Astrocyte (in vitro differentiated cells and primary cell): ENCODE measurements at regions not wholly inside any gene's neighbourhood (a gene's known extent, or its start where the extent isn't known, plus 50 kb on each side); places are given as distances from the start of the nearest gene placed in this dataset.

Source experiments
- DNase-seq: peaks from one replicate; pipeline ENCODE4 v3.0.0-alpha.2; 2010; ENCODE audit warnings: low read depth
- FAIRE-seq: peaks from 2 replicates; lab custom pipeline; 2011; peaks lifted over from hg19 to GRCh38; lab: Jason Lieb, UNC
- H2AFZ ChIP-seq: 2 replicates; pipeline ENCODE4 v1.6.0; 2012; ENCODE audit warnings: low read depth, low read length, inconsistent platforms
- H3K27ac ChIP-seq: 2 replicates; pipeline ENCODE4 v1.5.1; 2011; ENCODE audit warnings: low read depth, low read length, inconsistent platforms
- H3K27me3 ChIP-seq: 2 replicates; pipeline ENCODE4 v1.6.0; 2011; ENCODE audit warnings: low read length, inconsistent platforms; ENCODE audit not compliant: insufficient read depth
- H3K36me3 ChIP-seq: 2 replicates; pipeline ENCODE4 v1.5.1; 2011; ENCODE audit warnings: low read length, inconsistent platforms; ENCODE audit not compliant: insufficient read depth
- H3K4me1 ChIP-seq: 2 replicates; pipeline ENCODE4 v1.5.1; 2011; ENCODE audit warnings: low read length, inconsistent platforms; ENCODE audit not compliant: insufficient read depth
- H3K4me2 ChIP-seq: 2 replicates; pipeline ENCODE4 v1.6.0; 2012; ENCODE audit warnings: low read length, inconsistent platforms
- H3K4me3 ChIP-seq: 2 replicates; pipeline ENCODE4 v1.5.1; 2011; ENCODE audit warnings: low read depth, mild to moderate bottlenecking, low read length, inconsistent platforms; ENCODE audit not compliant: insufficient read depth
- H3K79me2 ChIP-seq: 2 replicates; pipeline ENCODE4 v1.6.0; 2012; ENCODE audit warnings: mild to moderate bottlenecking, low read length, inconsistent platforms; ENCODE audit not compliant: insufficient read depth
- H3K9ac ChIP-seq: 2 replicates; pipeline ENCODE4 v1.6.0; 2012; ENCODE audit warnings: mild to moderate bottlenecking, low read length, inconsistent platforms
- H3K9me3 ChIP-seq: 2 replicates; pipeline ENCODE4 v1.5.1; 2012; ENCODE audit warnings: low read depth, mild to moderate bottlenecking, low read length, inconsistent platforms; ENCODE audit not compliant: insufficient read depth
- H4K20me1 ChIP-seq: 2 replicates; pipeline ENCODE4 v1.6.0; 2012; ENCODE audit warnings: low read length, inconsistent platforms; ENCODE audit not compliant: insufficient read depth
- H3K27ac Mint-ChIP-seq: one replicate; pipeline ENCODE4 v1.8.0; 2021; ENCODE audit warnings: mild to moderate bottlenecking, mixed read lengths; ENCODE audit not compliant: unreplicated experiment
- H3K27me3 Mint-ChIP-seq: one replicate; pipeline ENCODE4 v1.8.0; 2021; ENCODE audit warnings: low read depth, mixed read lengths; ENCODE audit not compliant: unreplicated experiment
- H3K36me3 Mint-ChIP-seq: one replicate; pipeline ENCODE4 v1.8.0; 2021; ENCODE audit warnings: low read depth, mixed read lengths; ENCODE audit not compliant: unreplicated experiment
- H3K4me1 Mint-ChIP-seq: one replicate; pipeline ENCODE4 v1.8.0; 2021; ENCODE audit warnings: low read depth, mixed read lengths; ENCODE audit not compliant: unreplicated experiment
- H3K4me3 Mint-ChIP-seq: one replicate; pipeline ENCODE4 v1.8.0; 2021; ENCODE audit warnings: mild to moderate bottlenecking, moderate library complexity, mixed read lengths; ENCODE audit not compliant: unreplicated experiment
- H3K9me3 Mint-ChIP-seq: one replicate; pipeline ENCODE4 v1.8.0; 2021; ENCODE audit warnings: mild to moderate bottlenecking, mixed read lengths; ENCODE audit not compliant: unreplicated experiment
- EZH2 ChIP-seq: IDR thresholded peaks from 2 replicates; pipeline ENCODE4 v1.6.1; 2012; ENCODE audit warnings: mild to moderate bottlenecking, low read length, inconsistent platforms; ENCODE audit not compliant: insufficient read depth
- TF ChIP-seq, protein P1 (sequence below): IDR thresholded peaks from 2 replicates; pipeline ENCODE4 v1.5.1; 2011; ENCODE audit warnings: low read depth, mild to moderate bottlenecking, inconsistent platforms, low read length, moderate library complexity; ENCODE audit not compliant: insufficient read depth

DNA sequence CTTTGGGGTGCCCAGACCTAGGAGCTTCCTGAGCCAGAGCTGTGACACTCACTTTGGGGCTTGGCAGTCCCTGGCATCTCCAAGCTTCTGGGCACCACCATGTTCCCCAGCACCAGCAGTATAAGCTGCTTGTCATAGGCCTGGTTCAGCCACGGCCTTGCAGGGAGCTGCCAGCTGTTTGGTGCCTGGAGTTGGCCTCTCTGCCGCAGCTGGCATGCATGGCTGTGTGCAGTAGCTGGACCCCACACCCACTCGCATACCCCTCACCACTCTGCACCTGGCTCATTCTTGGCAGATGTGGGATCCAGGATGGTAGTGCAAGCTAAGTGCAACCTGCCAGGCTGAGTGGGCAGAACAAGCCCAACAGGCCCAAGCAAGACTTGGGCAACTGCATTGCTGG is 73.4 kb upstream of the BRD7 start:
- no peak overlapping the region for H3K4me3 Mint-ChIP-seq
- H3K27me3 ChIP-seq, result peaks cover 12% of the 10 kb centered on the region
- H3K36me3 Mint-ChIP-seq, result peaks cover 4% of the 10 kb centered on the region
- peaks cover 11% of the 10 kb centered on the region for H3K27me3 Mint-ChIP-seq
- H3K27ac Mint-ChIP-seq, result no peak overlapping the region
- no peaks in the 10 kb centered on the region for H4K20me1 ChIP-seq
- no peaks in the 10 kb centered on the region for H3K4me1 Mint-ChIP-seq
- no peaks in the 10 kb centered on the region for H3K79me2 ChIP-seq
- H3K27ac ChIP-seq, result no peak overlapping the region
- no peaks in the 10 kb centered on the region for H3K36me3 ChIP-seq
- TF ChIP-seq, protein P1, sequence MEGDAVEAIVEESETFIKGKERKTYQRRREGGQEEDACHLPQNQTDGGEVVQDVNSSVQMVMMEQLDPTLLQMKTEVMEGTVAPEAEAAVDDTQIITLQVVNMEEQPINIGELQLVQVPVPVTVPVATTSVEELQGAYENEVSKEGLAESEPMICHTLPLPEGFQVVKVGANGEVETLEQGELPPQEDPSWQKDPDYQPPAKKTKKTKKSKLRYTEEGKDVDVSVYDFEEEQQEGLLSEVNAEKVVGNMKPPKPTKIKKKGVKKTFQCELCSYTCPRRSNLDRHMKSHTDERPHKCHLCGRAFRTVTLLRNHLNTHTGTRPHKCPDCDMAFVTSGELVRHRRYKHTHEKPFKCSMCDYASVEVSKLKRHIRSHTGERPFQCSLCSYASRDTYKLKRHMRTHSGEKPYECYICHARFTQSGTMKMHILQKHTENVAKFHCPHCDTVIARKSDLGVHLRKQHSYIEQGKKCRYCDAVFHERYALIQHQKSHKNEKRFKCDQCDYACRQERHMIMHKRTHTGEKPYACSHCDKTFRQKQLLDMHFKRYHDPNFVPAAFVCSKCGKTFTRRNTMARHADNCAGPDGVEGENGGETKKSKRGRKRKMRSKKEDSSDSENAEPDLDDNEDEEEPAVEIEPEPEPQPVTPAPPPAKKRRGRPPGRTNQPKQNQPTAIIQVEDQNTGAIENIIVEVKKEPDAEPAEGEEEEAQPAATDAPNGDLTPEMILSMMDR, result no peak
- TF ChIP-seq EZH2, result no peak
- H3K4me1 ChIP-seq, result no peaks in the 10 kb centered on the region
- FAIRE-seq (no peak), DNase-seq (no peak)
- no peak overlapping the region for H2AFZ ChIP-seq
- peaks cover 21% of the 10 kb centered on the region for H3K9me3 Mint-ChIP-seq
- no peak overlapping the region for H3K9ac ChIP-seq
- no peak overlapping the region for H3K4me2 ChIP-seq
- no peak overlapping the region for H3K4me3 ChIP-seq
- H3K9me3 ChIP-seq, result peaks cover 14% of the 10 kb centered on the region

- Mint-ChIP-seq H3K4me3 (no peak overlapping the region), H3K36me3 (peaks cover 4% of the 10 kb centered on the region), H3K27ac (no peak overlapping the region), H3K4me1 (no peaks in the 10 kb centered on the region), H3K9me3 (peaks cover 21% of the 10 kb centered on the region), H3K27me3 (peaks cover 7% of the 10 kb centered on the region)
- H2AFZ ChIP-seq, result no peak overlapping the region
- TF ChIP-seq EZH2, result no peak
- TF ChIP-seq, protein P1, result no peak
- no peak overlapping the region for H3K4me2 ChIP-seq
- no peak overlapping the region for H3K4me3 ChIP-seq
- no peaks in the 10 kb centered on the region for H3K4me1 ChIP-seq
- no peak overlapping the region for H3K9ac ChIP-seq
- H4K20me1 ChIP-seq, result no peaks in the 10 kb centered on the region
- no peaks in the 10 kb centered on the region for H3K36me3 ChIP-seq
- no peak for DNase-seq
- H3K9me3 ChIP-seq, result peaks cover 14% of the 10 kb centered on the region
- no peaks in the 10 kb centered on the region for H3K79me2 ChIP-seq
- H3K27me3 ChIP-seq, result peaks cover 12% of the 10 kb centered on the region
- no peak overlapping the region for H3K27ac ChIP-seq
- no peak for FAIRE-seq
Observed at GRCh38 chr16:50441486-50442157, 72.8 kb upstream of the BRD7 start.

DNA sequence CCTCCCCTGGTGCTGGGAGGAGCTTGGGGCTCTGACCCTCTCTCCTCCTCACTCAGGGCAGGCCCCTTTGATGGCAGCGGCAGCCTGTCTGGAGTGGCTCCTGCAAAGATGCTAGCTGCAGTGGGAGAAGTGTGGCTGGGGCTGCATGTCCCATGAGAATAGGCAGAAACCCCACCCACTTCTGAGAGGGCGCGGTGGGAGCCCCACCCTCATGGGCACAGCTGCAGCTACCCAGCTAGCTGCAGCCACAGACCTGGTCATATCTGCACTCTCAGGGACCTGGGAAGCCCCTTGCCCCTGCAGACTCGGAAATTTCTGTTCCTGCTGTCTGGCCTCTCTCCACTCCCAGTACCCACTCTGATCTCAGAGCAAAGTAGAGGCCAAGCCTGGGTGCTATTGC is 72.2 kb upstream of the BRD7 start:
- H3K9me3 Mint-ChIP-seq, result peaks cover 21% of the 10 kb centered on the region
- Histone ChIP-seq H3K9ac (no peak overlapping the region), H3K27ac (no peak overlapping the region), H2AFZ (no peak overlapping the region), H4K20me1 (no peaks in the 10 kb centered on the region), H3K4me3 (no peak overlapping the region), H3K79me2 (no peaks in the 10 kb centered on the region), H3K27me3 (peaks cover 8% of the 10 kb centered on the region), H3K4me1 (no peaks in the 10 kb centered on the region), H3K9me3 (peaks cover 14% of the 10 kb centered on the region), H3K4me2 (no peak overlapping the region), H3K36me3 (no peaks in the 10 kb centered on the region)
- peaks cover under 1% of the 10 kb centered on the region for H3K27me3 Mint-ChIP-seq
- H3K27ac Mint-ChIP-seq, result no peak overlapping the region
- FAIRE-seq (no peak), DNase-seq (no peak)
- no peaks in the 10 kb centered on the region for H3K4me1 Mint-ChIP-seq
- peaks cover 4% of the 10 kb centered on the region for H3K36me3 Mint-ChIP-seq
- no peak overlapping the region for H3K4me3 Mint-ChIP-seq
- no peak for TF ChIP-seq EZH2
- TF ChIP-seq, protein P1, result no peak
